ENCODE measurements at regions not wholly inside any gene's neighbourhood (a gene's known extent, or its start where the extent isn't known, plus 50 kb on each side); places are given as distances from the start of the nearest gene placed in this dataset.

- DNase-seq (ENCODE audit: low read depth) = no peak
- TF ChIP-seq CTCF (conservative IDR thresholded peaks at IDR 0.05; ENCODE audit: low read depth, low read length) = no peak
- H3K4me3 ChIP-seq (ENCODE audit: low read length) = no peak overlapping the region
Observed at GRCh38 chr3:154678041-154678654, 248.2 kb upstream of the GPR149 start.

- TF ChIP-seq CTCF (conservative IDR thresholded peaks at IDR 0.05; ENCODE audit: low read depth, low read length) = no peak
- DNase-seq (ENCODE audit: low read depth) = no peak
- no peak overlapping the region for H3K4me3 ChIP-seq (ENCODE audit: low read length)
Observed at GRCh38 chr3:154668835-154669234, 238.8 kb upstream of the GPR149 start.

GRCh38 chr3:154668187-154668586, 238.2 kb upstream of the GPR149 start:
- DNase-seq (ENCODE audit: low read depth) = no peak
- no peak overlapping the region for H3K4me3 ChIP-seq (ENCODE audit: low read length)
- TF ChIP-seq CTCF (conservative IDR thresholded peaks at IDR 0.05; ENCODE audit: low read depth, low read length) = no peak

GRCh38 chr3:154666542-154666941, 236.6 kb upstream of the GPR149 start:
- H3K4me3 ChIP-seq (ENCODE audit: low read length) = no peak overlapping the region
- no peak for DNase-seq (ENCODE audit: low read depth)
- no peak for TF ChIP-seq CTCF (conservative IDR thresholded peaks at IDR 0.05; ENCODE audit: low read depth, low read length)

GRCh38 chr3:154664714-154665113, 234.7 kb upstream of the GPR149 start:
- no peak for DNase-seq (ENCODE audit: low read depth)
- no peak for TF ChIP-seq CTCF (conservative IDR thresholded peaks at IDR 0.05; ENCODE audit: low read depth, low read length)
- H3K4me3 ChIP-seq (ENCODE audit: low read length) = no peak overlapping the region

GRCh38 chr3:154662851-154663250, 232.9 kb upstream of the GPR149 start:
- DNase-seq (ENCODE audit: low read depth) = no peak
- no peak for TF ChIP-seq CTCF (conservative IDR thresholded peaks at IDR 0.05; ENCODE audit: low read depth, low read length)

GRCh38 chr3:154660811-154661210, 230.8 kb upstream of the GPR149 start:
- DNase-seq (ENCODE audit: low read depth) = no peak
- H3K4me3 ChIP-seq (ENCODE audit: low read length) = no peak overlapping the region
- no peak for TF ChIP-seq CTCF (conservative IDR thresholded peaks at IDR 0.05; ENCODE audit: low read depth, low read length)

More at GRCh38 chr3:154662851-154663250, 232.9 kb upstream of the GPR149 start:
- H3K4me3 ChIP-seq (ENCODE audit: low read length) = no peak overlapping the region
